SK-N-MC (cell line): ENCODE measurements at regions not wholly inside any gene's neighbourhood (a gene's known extent, or its start where the extent isn't known, plus 50 kb on each side); places are given as distances from the start of the nearest gene placed in this dataset.

ENCODE experiments used
- EZH2 ChIP-seq: fragments of 200-600 bp; sonication (generic); IDR thresholded peaks from one replicate; pipeline ENCODE4 v1.6.1; 2017; ENCODE audit warnings: antibody characterized with exemption
- FOXP2 ChIP-seq: optimal IDR thresholded peaks from 2 replicates; pipeline ENCODE3; 2011; ENCODE audit warnings: mild to moderate bottlenecking, moderate library complexity; ENCODE audit not compliant: insufficient read depth; ENCODE audit errors: extremely low read length, control extremely low read depth

DNA sequence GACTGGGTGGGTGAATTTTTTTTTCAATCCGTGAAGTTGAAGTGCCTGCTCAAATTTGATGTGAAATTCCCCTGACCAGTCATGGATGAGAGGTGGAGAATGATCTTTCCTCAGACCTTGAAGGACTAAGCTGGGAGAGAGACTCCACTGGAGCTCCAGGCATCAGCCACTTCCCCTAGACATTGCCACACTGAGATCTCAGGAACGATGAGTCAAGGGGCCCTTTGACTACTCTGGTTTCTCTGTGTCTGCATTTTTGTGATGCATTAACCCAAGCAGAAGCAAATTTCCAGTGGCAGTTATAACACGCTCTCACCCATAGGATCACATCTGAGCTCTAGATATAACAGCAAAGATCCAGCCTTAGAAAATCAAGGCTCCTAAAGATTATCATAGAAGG lies 171.2 kb upstream of the KIF2A start:
- TF ChIP-seq FOXP2 = no peak
- no peak for TF ChIP-seq EZH2
